ENCODE measurements at regions not wholly inside any gene's neighbourhood (a gene's known extent, or its start where the extent isn't known, plus 50 kb on each side); places are given as distances from the start of the nearest gene placed in this dataset.

DNA sequence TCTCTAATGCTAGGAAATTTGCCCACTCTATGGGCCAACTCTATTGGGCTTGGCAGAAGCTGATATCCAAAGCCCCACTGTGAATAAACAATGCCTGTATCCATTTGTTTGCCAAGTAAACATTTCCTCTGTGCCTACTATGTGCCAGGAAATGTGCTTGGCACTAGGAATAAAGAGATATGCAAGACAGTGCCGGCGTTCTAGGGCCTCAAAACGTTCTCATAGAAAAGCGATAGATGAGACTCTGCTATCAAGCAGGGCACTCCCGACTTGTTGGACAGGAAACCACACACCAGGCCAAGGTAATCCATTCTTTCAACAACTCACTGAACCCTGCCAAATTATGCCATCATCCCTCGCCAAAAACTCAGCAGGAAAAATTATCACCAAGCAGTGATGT lies 196.7 kb downstream of the IPMK start:
- Mint-ChIP-seq H3K4me1 (ENCODE audit: unreplicated experiment) (peaks cover 5% of the 10 kb centered on the region), H3K27ac (ENCODE audit: unreplicated experiment) (no peak overlapping the region), H3K36me3 (ENCODE audit: low read depth, unreplicated experiment) (no peaks in the 10 kb centered on the region), H3K9me3 (ENCODE audit: unreplicated experiment) (no peaks in the 10 kb centered on the region), H3K4me3 (ENCODE audit: unreplicated experiment) (no peak overlapping the region), H3K27me3 (ENCODE audit: unreplicated experiment) (peaks cover 1% of the 10 kb centered on the region)
- DNase-seq (ENCODE audit: low spot score): no peak
- no peak for TF ChIP-seq CTCF (IDR thresholded peaks at IDR 0.05; ENCODE audit: unreplicated experiment)

DNA sequence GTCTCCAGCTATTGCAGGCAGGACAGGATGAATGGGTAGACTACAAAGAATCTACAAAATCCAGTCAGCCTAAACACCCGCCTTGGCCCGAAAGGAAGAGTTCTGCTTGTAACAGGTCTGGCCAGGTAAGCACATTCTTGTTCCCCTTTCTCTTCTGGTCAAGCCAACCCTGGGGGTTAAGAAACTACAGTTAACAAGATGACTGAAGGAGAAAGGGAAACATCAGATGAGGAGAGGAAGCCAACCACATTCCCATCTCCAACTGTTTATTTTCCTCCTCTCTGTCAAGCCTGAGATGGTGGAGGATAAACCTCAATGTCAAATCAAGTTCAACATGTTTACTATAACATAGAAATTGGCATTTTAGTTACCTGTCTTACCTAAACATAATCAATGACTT lies 198.9 kb downstream of the IPMK start:
- TF ChIP-seq CTCF (IDR thresholded peaks at IDR 0.05; ENCODE audit: unreplicated experiment): no peak
- no peaks in the 10 kb centered on the region for H3K9me3 Mint-ChIP-seq (ENCODE audit: unreplicated experiment)
- no peak for DNase-seq (ENCODE audit: low spot score)
- H3K4me1 Mint-ChIP-seq (ENCODE audit: unreplicated experiment): peaks cover 3% of the 10 kb centered on the region
- no peaks in the 10 kb centered on the region for H3K36me3 Mint-ChIP-seq (ENCODE audit: low read depth, unreplicated experiment)
- H3K4me3 Mint-ChIP-seq (ENCODE audit: unreplicated experiment): no peak overlapping the region
- no peak overlapping the region for H3K27ac Mint-ChIP-seq (ENCODE audit: unreplicated experiment)
- peaks cover 1% of the 10 kb centered on the region for H3K27me3 Mint-ChIP-seq (ENCODE audit: unreplicated experiment)

- TF ChIP-seq CTCF (IDR thresholded peaks at IDR 0.05; ENCODE audit: unreplicated experiment): no peak
- H3K9me3 Mint-ChIP-seq (ENCODE audit: unreplicated experiment): no peaks in the 10 kb centered on the region
- no peak overlapping the region for H3K27ac Mint-ChIP-seq (ENCODE audit: unreplicated experiment)
- H3K4me1 Mint-ChIP-seq (ENCODE audit: unreplicated experiment): peaks cover 3% of the 10 kb centered on the region
- H3K27me3 Mint-ChIP-seq (ENCODE audit: unreplicated experiment): peaks cover 1% of the 10 kb centered on the region
- no peaks in the 10 kb centered on the region for H3K36me3 Mint-ChIP-seq (ENCODE audit: low read depth, unreplicated experiment)
- no peak overlapping the region for H3K4me3 Mint-ChIP-seq (ENCODE audit: unreplicated experiment)
- DNase-seq (ENCODE audit: low spot score): no peak
Measured at GRCh38 chr10:58066979-58067378, 200.7 kb downstream of the IPMK start.

- Mint-ChIP-seq H3K27ac (ENCODE audit: unreplicated experiment) (no peak overlapping the region), H3K36me3 (ENCODE audit: low read depth, unreplicated experiment) (no peaks in the 10 kb centered on the region), H3K4me3 (ENCODE audit: unreplicated experiment) (no peak overlapping the region), H3K4me1 (ENCODE audit: unreplicated experiment) (peaks cover 3% of the 10 kb centered on the region), H3K27me3 (ENCODE audit: unreplicated experiment) (peaks cover 1% of the 10 kb centered on the region), H3K9me3 (ENCODE audit: unreplicated experiment) (no peaks in the 10 kb centered on the region)
- DNase-seq (ENCODE audit: low spot score): no peak
- TF ChIP-seq CTCF (IDR thresholded peaks at IDR 0.05; ENCODE audit: unreplicated experiment): no peak
Measured at GRCh38 chr10:58066126-58066525, 201.6 kb downstream of the IPMK start.

GRCh38 chr10:58065529-58065815 lies 202.2 kb downstream of the IPMK start:
- no peaks in the 10 kb centered on the region for H3K9me3 Mint-ChIP-seq (ENCODE audit: unreplicated experiment)
- no peaks in the 10 kb centered on the region for H3K36me3 Mint-ChIP-seq (ENCODE audit: low read depth, unreplicated experiment)
- H3K27ac Mint-ChIP-seq (ENCODE audit: unreplicated experiment): no peak overlapping the region
- H3K4me3 Mint-ChIP-seq (ENCODE audit: unreplicated experiment): no peak overlapping the region
- peaks cover 1% of the 10 kb centered on the region for H3K27me3 Mint-ChIP-seq (ENCODE audit: unreplicated experiment)
- TF ChIP-seq CTCF (IDR thresholded peaks at IDR 0.05; ENCODE audit: unreplicated experiment): no peak
- no peak for DNase-seq (ENCODE audit: low spot score)
- H3K4me1 Mint-ChIP-seq (ENCODE audit: unreplicated experiment): peaks cover 3% of the 10 kb centered on the region

All from endothelial cell (in vitro differentiated cells).